Uterus (tissue), 2 donors: ENCODE measurements at regions not wholly inside any gene's neighbourhood (a gene's known extent, or its start where the extent isn't known, plus 50 kb on each side); places are given as distances from the start of the nearest gene placed in this dataset.
"Not testable (repeated sequence)": the region's sequence is repeated elsewhere in the genome, so short reads cannot be mapped to it uniquely, and the experiment has no call there.

Source experiments
- POLR2A ChIP-seq, 2 donors: fragments of 450-650 bp; IDR thresholded peaks; one replicate each; pipeline ENCODE4 v1.6.1; 2016; ENCODE audit warnings: antibody characterized with exemption in 2 of 2, mild to moderate bottlenecking in 1 of 2, moderate library complexity in 1 of 2
- TF ChIP-seq, protein P1 (sequence below), 4 experiments: fragments of 200-600 bp in 2 of 4; fragments of 450-650 bp in 2 of 4; sonication (generic) in 2 of 4; IDR thresholded peaks; one replicate each; pipeline ENCODE4 v1.5.1; 2016 to 2019; ENCODE audit warnings: antibody characterized with exemption in 4 of 4, mild to moderate bottlenecking in 2 of 4, moderate library complexity in 1 of 4

DNA sequence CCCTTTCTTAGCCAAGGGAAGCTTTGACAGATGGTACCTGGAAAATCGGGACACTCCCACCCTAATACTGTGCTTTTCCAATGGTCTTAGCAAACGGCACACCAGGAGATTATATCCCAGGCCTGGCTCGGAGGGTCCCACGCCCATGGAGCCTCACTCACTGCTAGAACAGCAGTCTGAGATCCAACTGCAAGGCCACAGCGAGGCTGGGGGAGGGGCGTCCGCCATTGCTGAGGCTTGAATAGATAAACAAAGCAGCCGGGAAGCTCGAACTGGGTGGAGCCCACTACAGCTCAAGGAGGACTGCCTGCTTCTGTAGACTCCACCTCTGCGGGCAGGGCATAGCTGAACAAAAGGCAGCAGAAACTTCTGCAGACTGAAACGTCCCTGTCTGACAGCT lies 225.6 kb upstream of the EDNRA start:
- not testable (repeated sequence) for TF ChIP-seq POLR2A (IDR thresholded peaks at IDR 0.05)
- TF ChIP-seq, protein P1, sequence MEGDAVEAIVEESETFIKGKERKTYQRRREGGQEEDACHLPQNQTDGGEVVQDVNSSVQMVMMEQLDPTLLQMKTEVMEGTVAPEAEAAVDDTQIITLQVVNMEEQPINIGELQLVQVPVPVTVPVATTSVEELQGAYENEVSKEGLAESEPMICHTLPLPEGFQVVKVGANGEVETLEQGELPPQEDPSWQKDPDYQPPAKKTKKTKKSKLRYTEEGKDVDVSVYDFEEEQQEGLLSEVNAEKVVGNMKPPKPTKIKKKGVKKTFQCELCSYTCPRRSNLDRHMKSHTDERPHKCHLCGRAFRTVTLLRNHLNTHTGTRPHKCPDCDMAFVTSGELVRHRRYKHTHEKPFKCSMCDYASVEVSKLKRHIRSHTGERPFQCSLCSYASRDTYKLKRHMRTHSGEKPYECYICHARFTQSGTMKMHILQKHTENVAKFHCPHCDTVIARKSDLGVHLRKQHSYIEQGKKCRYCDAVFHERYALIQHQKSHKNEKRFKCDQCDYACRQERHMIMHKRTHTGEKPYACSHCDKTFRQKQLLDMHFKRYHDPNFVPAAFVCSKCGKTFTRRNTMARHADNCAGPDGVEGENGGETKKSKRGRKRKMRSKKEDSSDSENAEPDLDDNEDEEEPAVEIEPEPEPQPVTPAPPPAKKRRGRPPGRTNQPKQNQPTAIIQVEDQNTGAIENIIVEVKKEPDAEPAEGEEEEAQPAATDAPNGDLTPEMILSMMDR (IDR thresholded peaks at IDR 0.05) = not testable (repeated sequence)
